GM06990 (cell line): ENCODE measurements at regions not wholly inside any gene's neighbourhood (a gene's known extent, or its start where the extent isn't known, plus 50 kb on each side); places are given as distances from the start of the nearest gene placed in this dataset.

Experiments
- DNase-seq: peaks from one replicate; pipeline ENCODE4 v3.0.0-alpha.2; 2011; ENCODE audit not compliant: insufficient read length; ENCODE audit errors: extremely low read depth
- H3K27me3 ChIP-seq: replicated peaks from 2 replicates; pipeline ENCODE4 v1.6.0; 2011; ENCODE audit warnings: low read length; ENCODE audit not compliant: control insufficient read depth, insufficient read depth
- H3K36me3 ChIP-seq: 2 replicates; pipeline ENCODE4 v1.5.1; 2011; ENCODE audit warnings: low read length; ENCODE audit not compliant: control insufficient read depth, insufficient read depth
- H3K4me3 ChIP-seq: replicated peaks from 2 replicates; pipeline ENCODE4 v1.5.1; 2011; ENCODE audit warnings: low read depth, mild to moderate bottlenecking, control low read depth, low read length
- CTCF ChIP-seq: IDR thresholded peaks from 2 replicates; pipeline ENCODE4 v1.5.1; 2011; ENCODE audit warnings: low read length, control low read depth, mild to moderate bottlenecking, inconsistent platforms; ENCODE audit not compliant: insufficient read depth, poor library complexity, severe bottlenecking

- no peak for TF ChIP-seq CTCF
Measured at GRCh38 chr6:88295663-88296062, 129.5 kb upstream of the CNR1 start.

GRCh38 chr6:88294702-88295101, 128.6 kb upstream of the CNR1 start:
- Histone ChIP-seq H3K36me3 (no peaks in the 10 kb centered on the region), H3K4me3 (no peak overlapping the region), H3K27me3 (no peaks in the 10 kb centered on the region; the same call in 1 of the 2 replicates)
- TF ChIP-seq CTCF, result no peak
- DNase-seq, result no peak

More at GRCh38 chr6:88295663-88296062, 129.5 kb upstream of the CNR1 start:
- DNase-seq, result no peak
- H3K4me3 ChIP-seq, result no peak overlapping the region
- H3K36me3 ChIP-seq, result no peaks in the 10 kb centered on the region
- no peaks in the 10 kb centered on the region; the same call in 1 of the 2 replicates for H3K27me3 ChIP-seq

- Histone ChIP-seq H3K36me3 (no peaks in the 10 kb centered on the region), H3K27me3 (no peaks in the 10 kb centered on the region), H3K4me3 (no peak overlapping the region)
- DNase-seq, result peak; percentile 44
- TF ChIP-seq CTCF, result no peak
Measured at GRCh38 chr6:88290411-88290810, 124.3 kb upstream of the CNR1 start.

GRCh38 chr6:88287696-88288095, 121.5 kb upstream of the CNR1 start:
- TF ChIP-seq CTCF, result no peak
- no peak for DNase-seq
- Histone ChIP-seq H3K4me3 (no peak overlapping the region), H3K36me3 (no peaks in the 10 kb centered on the region), H3K27me3 (no peaks in the 10 kb centered on the region)

- TF ChIP-seq CTCF, result no peak
- Histone ChIP-seq H3K27me3 (no peaks in the 10 kb centered on the region), H3K4me3 (no peak overlapping the region), H3K36me3 (no peaks in the 10 kb centered on the region)
- no peak for DNase-seq
Measured at GRCh38 chr6:88276331-88276730, 110.2 kb upstream of the CNR1 start.

GRCh38 chr6:88268508-88268907, 102.4 kb upstream of the CNR1 start:
- H3K27me3 ChIP-seq, result no peaks in the 10 kb centered on the region
- no peak for TF ChIP-seq CTCF
- DNase-seq, result no peak
- no peak overlapping the region for H3K4me3 ChIP-seq
- no peaks in the 10 kb centered on the region for H3K36me3 ChIP-seq
